GM12875 (cell line): ENCODE measurements at regions not wholly inside any gene's neighbourhood (a gene's known extent, or its start where the extent isn't known, plus 50 kb on each side); places are given as distances from the start of the nearest gene placed in this dataset.

Experiments used
- H3K4me3 ChIP-seq: one replicate; pipeline ENCODE4 v1.5.1; 2011; ENCODE audit warnings: low read depth, low read length, control low read depth
- TF ChIP-seq, protein P1 (sequence below): IDR thresholded peaks from 2 replicates; pipeline ENCODE4 v1.5.1; 2011; ENCODE audit warnings: low read depth, mild to moderate bottlenecking, control low read depth, inconsistent platforms, low read length, moderate library complexity, borderline replicate concordance; ENCODE audit not compliant: insufficient read depth

GRCh38 chr5:57532513-57533497 is 50.2 kb upstream of the ACTBL2 start:
- TF ChIP-seq, protein P1, sequence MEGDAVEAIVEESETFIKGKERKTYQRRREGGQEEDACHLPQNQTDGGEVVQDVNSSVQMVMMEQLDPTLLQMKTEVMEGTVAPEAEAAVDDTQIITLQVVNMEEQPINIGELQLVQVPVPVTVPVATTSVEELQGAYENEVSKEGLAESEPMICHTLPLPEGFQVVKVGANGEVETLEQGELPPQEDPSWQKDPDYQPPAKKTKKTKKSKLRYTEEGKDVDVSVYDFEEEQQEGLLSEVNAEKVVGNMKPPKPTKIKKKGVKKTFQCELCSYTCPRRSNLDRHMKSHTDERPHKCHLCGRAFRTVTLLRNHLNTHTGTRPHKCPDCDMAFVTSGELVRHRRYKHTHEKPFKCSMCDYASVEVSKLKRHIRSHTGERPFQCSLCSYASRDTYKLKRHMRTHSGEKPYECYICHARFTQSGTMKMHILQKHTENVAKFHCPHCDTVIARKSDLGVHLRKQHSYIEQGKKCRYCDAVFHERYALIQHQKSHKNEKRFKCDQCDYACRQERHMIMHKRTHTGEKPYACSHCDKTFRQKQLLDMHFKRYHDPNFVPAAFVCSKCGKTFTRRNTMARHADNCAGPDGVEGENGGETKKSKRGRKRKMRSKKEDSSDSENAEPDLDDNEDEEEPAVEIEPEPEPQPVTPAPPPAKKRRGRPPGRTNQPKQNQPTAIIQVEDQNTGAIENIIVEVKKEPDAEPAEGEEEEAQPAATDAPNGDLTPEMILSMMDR: no peak
- H3K4me3 ChIP-seq: no peak overlapping the region
